ENCODE measurements at regions not wholly inside any gene's neighbourhood (a gene's known extent, or its start where the extent isn't known, plus 50 kb on each side); places are given as distances from the start of the nearest gene placed in this dataset.
"Not testable (repeated sequence)": the region's sequence is repeated elsewhere in the genome, so short reads cannot be mapped to it uniquely, and the experiment has no call there.

- Histone ChIP-seq H3K9ac (no peak overlapping the region), H3K4me3 (no peak overlapping the region), H3K4me1 (peaks cover 21% of the 10 kb centered on the region), H3K27ac (no peak overlapping the region), H3K27me3 (no peaks in the 10 kb centered on the region), H3K36me3 (no peaks in the 10 kb centered on the region), H3K9me3 (peaks cover 9% of the 10 kb centered on the region), H4K20me1 (no peaks in the 10 kb centered on the region), H3K4me2 (no peak overlapping the region)
- no peak for TF ChIP-seq Cebpa-rat (IDR thresholded peaks at IDR 0.05)
Measured at GRCh38 chr19:33998739-33999345, 173.5 kb upstream of the LSM14A start.

DNA sequence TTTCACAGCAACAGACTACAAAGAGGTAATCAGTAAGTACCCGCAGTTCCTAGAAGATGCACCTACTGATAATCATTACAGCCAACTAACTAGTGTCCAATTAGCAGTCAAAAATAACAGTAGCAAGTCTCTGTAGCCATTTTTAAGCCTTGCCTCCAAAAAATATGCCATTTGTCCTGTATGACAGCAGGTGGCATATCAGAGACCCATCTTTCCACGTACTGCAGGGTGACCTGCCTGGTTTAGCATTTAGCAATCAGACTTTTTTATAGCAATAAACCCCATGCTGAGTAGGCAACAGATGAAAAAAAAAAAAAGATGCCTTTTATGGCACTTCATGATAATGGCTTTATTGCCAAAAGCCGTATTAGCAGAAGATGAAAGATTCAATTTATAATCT, 155.3 kb upstream of the LSM14A start:
- H3K27ac ChIP-seq, result no peak overlapping the region
- TF ChIP-seq Cebpa-rat (IDR thresholded peaks at IDR 0.05), result no peak
- no peak overlapping the region for H3K4me2 ChIP-seq

DNA sequence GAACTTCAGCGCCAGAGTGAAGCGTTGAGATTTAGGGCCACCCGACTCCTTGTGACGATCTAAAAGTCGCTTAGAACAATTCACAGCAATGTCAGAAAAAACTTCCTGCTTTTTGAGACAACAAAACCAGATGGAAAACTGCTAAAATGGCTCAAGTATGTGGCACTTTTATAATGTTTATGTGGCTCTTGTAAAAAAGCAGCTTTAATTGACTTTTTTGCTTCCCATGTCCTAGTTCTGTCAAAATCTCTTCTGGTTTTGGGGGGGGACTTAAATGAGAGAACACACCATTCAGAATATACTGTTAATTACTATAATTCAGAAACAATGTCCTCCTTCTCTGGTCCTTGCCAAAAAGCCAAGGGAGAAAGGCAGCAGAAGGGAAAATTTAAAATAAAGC, 154.7 kb upstream of the LSM14A start:
- Histone ChIP-seq H3K9me3 (peaks cover 12% of the 10 kb centered on the region), H3K9ac (no peak overlapping the region), H3K4me1 (no peaks in the 10 kb centered on the region), H3K27me3 (no peaks in the 10 kb centered on the region), H3K4me3 (no peak overlapping the region), H3K4me2 (no peak overlapping the region), H3K36me3 (no peaks in the 10 kb centered on the region), H4K20me1 (no peaks in the 10 kb centered on the region), H3K27ac (no peak overlapping the region)
- no peak for TF ChIP-seq Cebpa-rat (IDR thresholded peaks at IDR 0.05)

More for the DNA sequence above, 155.3 kb upstream of the LSM14A start:
- peaks cover 9% of the 10 kb centered on the region; the same call in 1 of the 2 replicates for H3K9me3 ChIP-seq
- H3K36me3 ChIP-seq, result no peaks in the 10 kb centered on the region
- H3K4me1 ChIP-seq, result no peaks in the 10 kb centered on the region
- no peak overlapping the region for H3K4me3 ChIP-seq
- no peaks in the 10 kb centered on the region for H4K20me1 ChIP-seq
- no peak overlapping the region for H3K9ac ChIP-seq
- H3K27me3 ChIP-seq, result no peaks in the 10 kb centered on the region

- Histone ChIP-seq H3K9me3 (peaks cover 20% of the 10 kb centered on the region), H3K4me3 (no peak overlapping the region), H3K9ac (no peak overlapping the region), H3K4me2 (no peak overlapping the region), H3K27me3 (no peaks in the 10 kb centered on the region), H3K36me3 (no peaks in the 10 kb centered on the region), H3K4me1 (no peaks in the 10 kb centered on the region), H3K27ac (no peak overlapping the region), H4K20me1 (no peaks in the 10 kb centered on the region)
- no peak for TF ChIP-seq Cebpa-rat (IDR thresholded peaks at IDR 0.05)
Measured at GRCh38 chr19:34018546-34018945, 153.8 kb upstream of the LSM14A start.

DNA sequence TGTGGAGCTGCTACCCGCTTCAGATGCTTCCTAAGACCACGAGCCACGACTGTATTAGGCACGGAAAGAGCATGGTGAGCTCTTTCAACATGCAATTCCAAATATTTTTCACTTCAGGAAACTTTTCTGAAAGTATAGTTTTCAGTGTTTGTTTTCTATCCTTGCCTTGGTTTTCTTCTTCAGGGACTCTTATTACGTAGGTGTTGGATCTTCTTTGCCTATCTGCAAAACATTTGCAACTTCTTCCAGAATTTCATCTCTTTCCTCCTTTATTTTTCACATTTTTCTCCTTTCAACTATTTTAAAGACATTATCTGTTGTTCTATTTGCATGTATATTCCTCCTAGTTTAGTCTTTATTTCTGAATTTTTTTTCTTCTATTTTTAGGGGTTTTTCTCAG, 148.9 kb upstream of the LSM14A start:
- Histone ChIP-seq H3K9ac (no peak overlapping the region), H3K4me3 (no peak overlapping the region), H4K20me1 (no peaks in the 10 kb centered on the region), H3K4me1 (peaks cover 13% of the 10 kb centered on the region), H3K4me2 (no peak overlapping the region), H3K9me3 (peaks cover 39% of the 10 kb centered on the region), H3K36me3 (no peaks in the 10 kb centered on the region), H3K27me3 (no peaks in the 10 kb centered on the region), H3K27ac (no peak overlapping the region)
- TF ChIP-seq Cebpa-rat (IDR thresholded peaks at IDR 0.05), result no peak

DNA sequence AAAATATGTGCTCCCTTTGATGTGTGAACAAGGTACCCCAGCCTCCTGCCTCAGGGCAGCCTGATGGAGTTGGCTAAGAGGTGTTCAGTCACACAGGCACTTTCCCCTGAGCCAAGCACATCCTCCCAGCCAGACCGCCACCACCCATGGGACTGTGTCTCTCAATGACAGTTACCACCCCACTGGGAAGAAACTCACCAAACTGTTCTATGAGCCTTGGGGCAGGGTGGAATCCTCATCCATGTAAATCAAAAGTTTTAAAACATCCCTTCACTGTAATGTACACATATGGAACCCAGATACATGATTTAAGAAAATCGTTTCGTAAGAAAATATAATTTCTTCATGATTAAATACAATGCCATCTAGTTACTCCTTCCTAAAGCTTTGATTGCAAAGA, 138.4 kb upstream of the LSM14A start:
- Histone ChIP-seq H3K4me2 (peak overlapping the region; percentile 87), H3K4me1 (peaks cover 78% of the 10 kb centered on the region), H3K4me3 (no peak overlapping the region), H3K9ac (peak overlapping the region; percentile 54; the same call in 1 of the 2 replicates), H3K27me3 (no peaks in the 10 kb centered on the region), H4K20me1 (no peaks in the 10 kb centered on the region), H3K27ac (peak overlapping the region; percentile 64), H3K36me3 (no peaks in the 10 kb centered on the region), H3K9me3 (no peaks in the 10 kb centered on the region)
- no peak for TF ChIP-seq Cebpa-rat (IDR thresholded peaks at IDR 0.05)

GRCh38 chr19:34034318-34034846, 137.9 kb upstream of the LSM14A start:
- Histone ChIP-seq H3K4me3 (no peak overlapping the region), H3K27ac (peak overlapping the region; percentile 64), H3K36me3 (no peaks in the 10 kb centered on the region), H3K9ac (no peak overlapping the region), H3K4me2 (peak overlapping the region; percentile 87), H3K9me3 (no peaks in the 10 kb centered on the region), H3K27me3 (no peaks in the 10 kb centered on the region), H3K4me1 (peaks cover 73% of the 10 kb centered on the region), H4K20me1 (no peaks in the 10 kb centered on the region)
- no peak for TF ChIP-seq Cebpa-rat (IDR thresholded peaks at IDR 0.05)

DNA sequence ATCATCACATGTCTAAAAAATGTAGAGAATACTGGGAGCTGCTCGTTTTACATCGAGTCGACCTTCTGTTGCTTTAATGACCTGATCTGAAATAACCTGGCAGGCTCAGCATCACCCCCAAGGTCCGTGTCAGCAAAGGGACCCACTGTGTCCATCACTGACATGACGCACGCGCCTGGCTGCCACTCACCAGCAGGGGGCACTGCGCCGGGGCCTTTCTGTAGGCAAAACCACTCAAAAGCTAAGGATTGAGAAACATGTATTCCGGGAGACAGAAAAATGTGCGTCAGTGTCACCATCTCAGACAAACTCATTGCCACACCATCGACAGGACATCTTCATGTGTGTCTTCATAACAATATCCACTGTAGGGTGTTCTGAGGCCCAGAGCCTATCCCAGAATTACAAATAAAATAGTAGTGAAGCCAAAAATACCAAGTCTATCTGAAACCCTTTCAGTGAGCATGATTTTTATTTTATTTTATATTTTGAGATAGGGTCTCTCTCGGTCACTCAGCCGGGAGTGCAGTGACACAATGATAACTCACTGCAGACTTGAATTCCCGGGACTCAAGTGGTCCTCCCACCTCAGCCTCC, 130.3 kb upstream of the LSM14A start:
- Histone ChIP-seq H3K27ac (no peak overlapping the region), H3K4me2 (no peak overlapping the region), H3K36me3 (no peaks in the 10 kb centered on the region), H3K27me3 (no peaks in the 10 kb centered on the region), H3K9me3 (no peaks in the 10 kb centered on the region), H4K20me1 (no peaks in the 10 kb centered on the region), H3K4me1 (no peaks in the 10 kb centered on the region), H3K9ac (no peak overlapping the region), H3K4me3 (no peak overlapping the region)
- no peak for TF ChIP-seq Cebpa-rat (IDR thresholded peaks at IDR 0.05)

DNA sequence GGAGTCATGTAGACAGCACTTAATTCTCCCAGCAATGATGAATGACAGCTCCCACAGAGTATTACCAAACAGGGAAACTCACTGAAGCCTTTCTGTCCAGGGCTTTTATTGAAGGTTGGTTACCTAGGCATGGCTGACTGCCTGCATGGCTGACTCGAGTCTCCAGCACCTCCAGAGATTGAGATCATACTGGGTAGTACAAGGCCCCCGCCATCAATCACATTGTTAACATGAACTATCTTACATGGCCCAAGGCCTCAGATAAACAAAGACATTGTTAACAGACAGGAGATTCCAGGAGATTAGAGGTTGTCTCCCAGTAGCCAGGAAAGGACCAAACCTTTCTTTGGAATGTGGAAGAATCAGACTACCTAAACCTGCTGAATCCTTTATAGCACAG, 128.3 kb upstream of the LSM14A start:
- Histone ChIP-seq H3K4me2 (no peak overlapping the region), H3K4me3 (no peak overlapping the region), H3K36me3 (no peaks in the 10 kb centered on the region), H3K27ac (no peak overlapping the region), H3K9ac (no peak overlapping the region), H4K20me1 (no peaks in the 10 kb centered on the region), H3K4me1 (no peaks in the 10 kb centered on the region), H3K27me3 (no peaks in the 10 kb centered on the region), H3K9me3 (no peaks in the 10 kb centered on the region)
- TF ChIP-seq Cebpa-rat (IDR thresholded peaks at IDR 0.05), result no peak

- Histone ChIP-seq H3K27ac (no peak overlapping the region), H3K9ac (no peak overlapping the region), H4K20me1 (no peaks in the 10 kb centered on the region), H3K4me3 (no peak overlapping the region), H3K27me3 (no peaks in the 10 kb centered on the region), H3K36me3 (no peaks in the 10 kb centered on the region), H3K4me1 (peaks cover 10% of the 10 kb centered on the region), H3K4me2 (no peak overlapping the region), H3K9me3 (no peaks in the 10 kb centered on the region)
- TF ChIP-seq Cebpa-rat (IDR thresholded peaks at IDR 0.05), result no peak
Measured at GRCh38 chr19:34049944-34050343, 122.4 kb upstream of the LSM14A start.

GRCh38 chr19:34050430-34050829, 121.9 kb upstream of the LSM14A start:
- H3K4me3 ChIP-seq, H3K4me2 ChIP-seq, H3K9ac ChIP-seq, H3K27ac ChIP-seq, H3K4me1 ChIP-seq, H3K36me3 ChIP-seq, H3K27me3 ChIP-seq, H3K9me3 ChIP-seq, H4K20me1 ChIP-seq: not testable (repeated sequence)

Measured in BLaER1 (cell line).